ENCODE measurements at regions not wholly inside any gene's neighbourhood (a gene's known extent, or its start where the extent isn't known, plus 50 kb on each side); places are given as distances from the start of the nearest gene placed in this dataset.

DNA sequence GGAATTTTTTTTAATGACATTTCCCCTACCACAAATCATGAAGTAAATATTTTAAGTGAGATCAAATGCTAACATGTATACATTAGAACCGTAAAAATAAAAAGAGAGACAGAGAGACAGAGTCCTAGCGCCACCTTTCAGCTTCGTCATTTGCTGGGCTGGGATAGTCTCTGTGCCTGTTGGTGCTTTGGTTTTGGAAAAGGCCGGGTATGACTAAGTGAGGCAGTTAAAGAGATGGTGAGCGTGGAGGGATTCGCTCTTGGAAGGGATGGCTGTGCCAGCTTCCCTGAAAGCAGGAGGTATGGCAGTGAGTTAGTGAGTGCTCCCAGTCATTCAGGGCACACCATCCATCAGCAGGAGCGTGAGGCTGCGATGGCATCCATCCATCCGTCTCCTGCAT is 729.6 kb upstream of the WWC1 start:
- WGBS, result 79% methylated on average over 7 of the region's 9 CpGs
- Histone ChIP-seq H2BK12ac (ENCODE audit: low read length in 2 of 2) (no peak overlapping the region), H2AK5ac (ENCODE audit: low read length, severe bottlenecking) (no peak overlapping the region), H3K79me1 (replicated peaks; ENCODE audit: low read length, poor library complexity, severe bottlenecking) (no peaks in the 10 kb centered on the region), H3K18ac (ENCODE audit: low read depth in 1 of 2, low read length in 2 of 2) (no peak overlapping the region), H3K27me3 (ENCODE audit: control insufficient read depth in 1 of 2, insufficient read depth in 1 of 2, low read length in 2 of 2) (peaks cover 0 to 8% of the 10 kb centered on the region in 2 experiments), H3K9ac (ENCODE audit: low read length) (no peak overlapping the region), H3K14ac (ENCODE audit: low read length in 2 of 2) (no peak overlapping the region), H4K91ac (ENCODE audit: low read length) (no peak overlapping the region), H3K4me1 (ENCODE audit: control insufficient read depth, insufficient read depth, low read depth, low read length) (no peaks in the 10 kb centered on the region), H3K9me3 (ENCODE audit: control insufficient read depth, low read length) (no peaks in the 10 kb centered on the region), H2BK120ac (ENCODE audit: low read depth, low read length) (no peak overlapping the region), H3K36me3 (ENCODE audit: control insufficient read depth in 1 of 2, insufficient read depth in 2 of 2, low read depth in 1 of 2, low read length in 2 of 2) (no peaks in the 10 kb centered on the region), H2AFZ (ENCODE audit: low read depth, low read length) (no peak overlapping the region), H3K4me3 (ENCODE audit: insufficient read depth in 1 of 2, low read depth in 1 of 2, low read length in 2 of 2) (no peak overlapping the region), H3K4ac (ENCODE audit: low read depth in 1 of 2, low read length in 2 of 2) (no peak overlapping the region), H2BK15ac (ENCODE audit: low read depth, poor library complexity, severe bottlenecking) (no peak overlapping the region), H2BK5ac (ENCODE audit: low read depth, low read length, poor library complexity, severe bottlenecking) (no peak overlapping the region), H3K27ac (ENCODE audit: low read length, poor library complexity, severe bottlenecking) (no peak overlapping the region), H3K4me2 (ENCODE audit: low read length, poor library complexity, severe bottlenecking) (no peak overlapping the region), H3K23ac (ENCODE audit: low read length in 2 of 2) (no peak overlapping the region), H4K8ac (ENCODE audit: low read length) (no peak overlapping the region)
- no peak for DNase-seq

DNA sequence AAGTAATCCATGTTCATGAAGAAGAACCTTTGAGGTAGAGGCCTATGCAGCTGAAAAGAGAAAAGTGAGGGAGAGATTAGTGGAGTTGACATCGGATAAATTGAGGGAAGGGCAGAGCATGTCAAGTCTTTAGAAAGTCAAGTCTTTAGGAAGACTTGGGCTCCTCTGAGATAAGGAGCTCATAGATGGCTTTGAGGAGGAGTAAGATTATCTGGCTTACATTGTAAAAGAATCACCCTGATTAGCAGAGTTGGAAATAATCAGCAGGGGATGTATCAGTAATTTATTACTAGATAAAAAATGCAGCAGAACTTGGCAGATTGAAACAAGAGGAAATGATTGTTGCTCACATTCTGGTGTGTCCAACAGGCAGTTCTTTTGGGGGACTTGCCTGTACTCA is 727.2 kb upstream of the WWC1 start:
- Histone ChIP-seq H2BK12ac (ENCODE audit: low read length in 2 of 2) (no peak overlapping the region), H2BK5ac (ENCODE audit: low read depth, low read length, poor library complexity, severe bottlenecking) (no peak overlapping the region), H3K4me1 (ENCODE audit: control insufficient read depth, insufficient read depth, low read depth, low read length) (no peaks in the 10 kb centered on the region), H3K27me3 (ENCODE audit: control insufficient read depth in 1 of 2, insufficient read depth in 1 of 2, low read length in 2 of 2) (peaks cover 0 to 8% of the 10 kb centered on the region in 2 experiments), H3K36me3 (ENCODE audit: control insufficient read depth in 1 of 2, insufficient read depth in 2 of 2, low read depth in 1 of 2, low read length in 2 of 2) (no peaks in the 10 kb centered on the region), H4K8ac (ENCODE audit: low read length) (no peak overlapping the region), H3K4ac (ENCODE audit: low read depth in 1 of 2, low read length in 2 of 2) (no peak overlapping the region), H4K91ac (ENCODE audit: low read length) (no peak overlapping the region), H3K23ac (ENCODE audit: low read length in 2 of 2) (no peak overlapping the region), H3K4me3 (ENCODE audit: insufficient read depth in 1 of 2, low read depth in 1 of 2, low read length in 2 of 2) (no peak overlapping the region), H3K79me1 (replicated peaks; ENCODE audit: low read length, poor library complexity, severe bottlenecking) (no peaks in the 10 kb centered on the region), H3K9ac (ENCODE audit: low read length) (no peak overlapping the region), H2BK15ac (ENCODE audit: low read depth, poor library complexity, severe bottlenecking) (no peak overlapping the region), H3K14ac (ENCODE audit: low read length in 2 of 2) (no peak overlapping the region), H2BK120ac (ENCODE audit: low read depth, low read length) (no peak overlapping the region), H2AFZ (ENCODE audit: low read depth, low read length) (no peak overlapping the region), H3K4me2 (ENCODE audit: low read length, poor library complexity, severe bottlenecking) (no peak overlapping the region), H2AK5ac (ENCODE audit: low read length, severe bottlenecking) (no peak overlapping the region), H3K27ac (ENCODE audit: low read length, poor library complexity, severe bottlenecking) (no peak overlapping the region), H3K18ac (ENCODE audit: low read depth in 1 of 2, low read length in 2 of 2) (no peak overlapping the region), H3K9me3 (ENCODE audit: control insufficient read depth, low read length) (no peaks in the 10 kb centered on the region)
- DNase-seq, result no peak
- 100% methylated on average over 1 of the region's 1 CpG for WGBS

DNA sequence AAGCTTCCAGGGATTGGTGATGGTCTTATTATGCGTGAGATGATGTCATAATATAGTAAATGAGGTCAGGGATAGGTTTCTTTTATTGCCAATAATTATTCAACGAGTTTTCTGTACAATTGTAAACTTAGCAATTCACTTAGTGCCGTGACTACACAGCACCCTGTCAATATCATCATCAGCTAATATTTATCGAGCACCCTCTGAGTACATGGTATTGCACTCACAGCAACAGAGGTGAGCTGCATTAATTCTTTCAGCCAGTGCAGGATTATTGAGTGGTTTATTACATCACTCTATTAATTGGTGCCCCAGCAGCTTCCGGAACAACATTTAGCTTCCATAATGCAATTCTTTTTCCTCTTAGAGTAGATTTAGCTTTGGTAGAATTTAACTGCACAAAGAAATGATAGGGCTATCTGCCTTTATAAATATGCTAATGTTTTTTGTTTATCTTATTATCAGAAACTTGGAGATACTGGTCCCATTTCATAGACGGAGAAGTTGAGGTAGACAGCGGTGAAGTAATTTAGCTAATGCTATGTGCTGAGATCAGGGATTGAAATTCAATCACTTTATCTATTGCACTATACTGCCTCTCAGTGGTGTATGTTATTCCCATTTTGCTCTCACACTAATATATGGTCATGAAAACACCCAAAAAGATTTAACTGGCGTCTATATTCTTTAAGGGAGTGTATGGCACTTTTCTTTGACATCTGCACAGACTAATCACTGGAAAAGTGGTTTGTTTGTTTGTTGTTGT is 726.1 kb upstream of the WWC1 start:
- Histone ChIP-seq H2AFZ (ENCODE audit: low read depth, low read length) (no peak overlapping the region), H2BK12ac (ENCODE audit: low read length in 2 of 2) (no peak overlapping the region), H3K27ac (ENCODE audit: low read length, poor library complexity, severe bottlenecking) (no peak overlapping the region), H3K4me2 (ENCODE audit: low read length, poor library complexity, severe bottlenecking) (no peak overlapping the region), H3K23ac (ENCODE audit: low read length in 2 of 2) (no peak overlapping the region), H3K4me3 (ENCODE audit: insufficient read depth in 1 of 2, low read depth in 1 of 2, low read length in 2 of 2) (no peak overlapping the region), H4K8ac (ENCODE audit: low read length) (no peak overlapping the region), H3K27me3 (ENCODE audit: control insufficient read depth in 1 of 2, insufficient read depth in 1 of 2, low read length in 2 of 2) (peaks cover 3 to 8% of the 10 kb centered on the region in 2 experiments), H2AK5ac (ENCODE audit: low read length, severe bottlenecking) (no peak overlapping the region), H4K91ac (ENCODE audit: low read length) (no peak overlapping the region), H3K9me3 (ENCODE audit: control insufficient read depth, low read length) (no peaks in the 10 kb centered on the region), H2BK15ac (ENCODE audit: low read depth, poor library complexity, severe bottlenecking) (no peak overlapping the region), H3K4me1 (ENCODE audit: control insufficient read depth, insufficient read depth, low read depth, low read length) (no peaks in the 10 kb centered on the region), H3K18ac (ENCODE audit: low read depth in 1 of 2, low read length in 2 of 2) (no peak overlapping the region), H3K4ac (ENCODE audit: low read depth in 1 of 2, low read length in 2 of 2) (no peak overlapping the region), H2BK5ac (ENCODE audit: low read depth, low read length, poor library complexity, severe bottlenecking) (no peak overlapping the region), H3K79me1 (replicated peaks; ENCODE audit: low read length, poor library complexity, severe bottlenecking) (no peaks in the 10 kb centered on the region), H3K9ac (ENCODE audit: low read length) (no peak overlapping the region), H2BK120ac (ENCODE audit: low read depth, low read length) (no peak overlapping the region), H3K14ac (ENCODE audit: low read length in 2 of 2) (no peak overlapping the region), H3K36me3 (ENCODE audit: control insufficient read depth in 1 of 2, insufficient read depth in 2 of 2, low read depth in 1 of 2, low read length in 2 of 2) (no peaks in the 10 kb centered on the region)
- peak; percentile 36 for DNase-seq
- 92% methylated on average over 5 of the region's 8 CpGs for WGBS

DNA sequence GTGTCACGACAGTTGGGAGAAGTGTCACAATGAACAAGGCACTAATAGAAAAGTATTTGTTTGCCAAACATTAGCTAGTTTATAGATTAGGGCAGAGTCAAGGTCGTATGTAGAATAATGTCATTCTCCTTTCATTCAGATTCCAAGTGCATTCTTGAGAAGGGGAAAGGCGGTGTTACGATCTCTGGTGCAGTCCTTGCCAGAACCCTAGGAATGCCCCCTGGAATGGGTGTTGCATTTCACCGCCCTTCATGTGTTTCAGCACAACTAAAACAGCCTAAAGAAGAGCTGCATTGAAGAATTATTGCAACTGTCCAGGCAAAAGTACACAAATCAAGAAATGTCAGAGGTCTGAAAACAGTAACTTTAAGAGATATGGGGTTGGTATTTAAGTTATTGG is 721.0 kb upstream of the WWC1 start:
- Histone ChIP-seq H2AK5ac (ENCODE audit: low read length, severe bottlenecking) (no peak overlapping the region), H2BK5ac (ENCODE audit: low read depth, low read length, poor library complexity, severe bottlenecking) (no peak overlapping the region), H3K27me3 (ENCODE audit: control insufficient read depth in 1 of 2, insufficient read depth in 1 of 2, low read length in 2 of 2) (peaks cover 6 to 29% of the 10 kb centered on the region in 2 experiments), H3K36me3 (ENCODE audit: control insufficient read depth in 1 of 2, insufficient read depth in 2 of 2, low read depth in 1 of 2, low read length in 2 of 2) (no peaks in the 10 kb centered on the region), H3K4me3 (ENCODE audit: insufficient read depth in 1 of 2, low read depth in 1 of 2, low read length in 2 of 2) (no peak overlapping the region), H3K9me3 (ENCODE audit: control insufficient read depth, low read length) (no peaks in the 10 kb centered on the region), H4K91ac (ENCODE audit: low read length) (no peak overlapping the region), H3K4ac (ENCODE audit: low read depth in 1 of 2, low read length in 2 of 2) (no peak overlapping the region), H2BK15ac (ENCODE audit: low read depth, poor library complexity, severe bottlenecking) (no peak overlapping the region), H3K9ac (ENCODE audit: low read length) (no peak overlapping the region), H2AFZ (ENCODE audit: low read depth, low read length) (no peak overlapping the region), H3K4me2 (ENCODE audit: low read length, poor library complexity, severe bottlenecking) (no peak overlapping the region), H4K8ac (ENCODE audit: low read length) (no peak overlapping the region), H3K23ac (ENCODE audit: low read length in 2 of 2) (no peak overlapping the region), H3K4me1 (ENCODE audit: control insufficient read depth, insufficient read depth, low read depth, low read length) (no peaks in the 10 kb centered on the region), H2BK120ac (ENCODE audit: low read depth, low read length) (no peak overlapping the region), H3K18ac (ENCODE audit: low read depth in 1 of 2, low read length in 2 of 2) (no peak overlapping the region), H2BK12ac (ENCODE audit: low read length in 2 of 2) (no peak overlapping the region), H3K14ac (ENCODE audit: low read length in 2 of 2) (no peak overlapping the region), H3K79me1 (replicated peaks; ENCODE audit: low read length, poor library complexity, severe bottlenecking) (no peaks in the 10 kb centered on the region), H3K27ac (ENCODE audit: low read length, poor library complexity, severe bottlenecking) (no peak overlapping the region)
- DNase-seq, result no peak
- whole genome bisulfite sequencing, result 84% methylated on average over 5 of the region's 5 CpGs
